Activated B cell treated with CpG ODN at 0.5 μM for 24 hours (primary cell): ENCODE measurements at regions not wholly inside any gene's neighbourhood (a gene's known extent, or its start where the extent isn't known, plus 50 kb on each side); places are given as distances from the start of the nearest gene placed in this dataset.

Source experiments
- ATAC-seq: fragments of 200-7000 bp; cut with Tn5 transposase; one replicate; pipeline ENCODE4 v1.10.0; 2021; ENCODE audit warnings: low read depth, mild to moderate bottlenecking, moderate library complexity
- CTCF ChIA-PET: fragments of 350-600 bp; sonication (Branson Sonifier 250); formaldehyde crosslinking; loops from one replicate; lab custom pipeline; 2021; ENCODE audit warnings: antibody characterized with exemption; lab: Charles Lee
- POLR2A ChIA-PET: fragments of 350-600 bp; sonication (Branson Sonifier 250); formaldehyde crosslinking; loops from one replicate; lab custom pipeline; 2021; ENCODE audit warnings: antibody characterized with exemption; lab: Charles Lee
- DNase-seq: peaks from one replicate; pipeline ENCODE4 v3.0.0; 2022
- H3K27ac Mint-ChIP-seq: one replicate; pipeline ENCODE4 v1.8.0; 2020; ENCODE audit warnings: mixed read lengths
- H3K27me3 Mint-ChIP-seq: one replicate; pipeline ENCODE4 v1.8.0; 2021; ENCODE audit warnings: mixed read lengths
- H3K36me3 Mint-ChIP-seq: one replicate; pipeline ENCODE4 v1.8.0; 2021; ENCODE audit warnings: low read depth, mixed read lengths
- H3K4me1 Mint-ChIP-seq: one replicate; pipeline ENCODE4 v1.8.0; 2021; ENCODE audit warnings: mixed read lengths
- H3K4me3 Mint-ChIP-seq: one replicate; pipeline ENCODE4 v1.8.0; 2020; ENCODE audit warnings: mild to moderate bottlenecking, mixed read lengths
- H3K9me3 Mint-ChIP-seq: one replicate; pipeline ENCODE4 v1.8.0; 2020; ENCODE audit warnings: mixed read lengths
- CTCF ChIP-seq: fragments of 200-600 bp; IDR thresholded peaks from one replicate; pipeline ENCODE4 v1.8.0; 2022; ENCODE audit warnings: antibody characterized with exemption, mild to moderate bottlenecking
- intact Hi-C: fragments of 100-400 bp; cut with micrococcal nuclease; formaldehyde crosslinking; loops from one replicate; pipeline ENCODE4 v1.15.1; 2024

- no peak for DNase-seq
- Mint-ChIP-seq H3K4me1 (peaks cover 13% of the 10 kb centered on the region), H3K27me3 (peaks cover 64% of the 10 kb centered on the region), H3K4me3 (no peak overlapping the region), H3K36me3 (no peaks in the 10 kb centered on the region), H3K9me3 (no peaks in the 10 kb centered on the region), H3K27ac (no peak overlapping the region)
- intact Hi-C loops, result no loop called here
- no peak for TF ChIP-seq CTCF
- ChIA-PET CTCF (no interaction called here), POLR2A (no interaction called here)
- ATAC-seq, result no peak
Measured at GRCh38 chr21:38989745-38990423, 184.2 kb downstream of the ETS2 start.

GRCh38 chr21:38989379-38989744 lies 183.6 kb downstream of the ETS2 start:
- DNase-seq (no peak), ATAC-seq (no peak)
- Mint-ChIP-seq H3K27me3 (peaks cover 68% of the 10 kb centered on the region), H3K4me3 (no peak overlapping the region), H3K4me1 (peaks cover 14% of the 10 kb centered on the region), H3K27ac (no peak overlapping the region), H3K9me3 (no peaks in the 10 kb centered on the region), H3K36me3 (no peaks in the 10 kb centered on the region)
- TF ChIP-seq CTCF, result no peak
- POLR2A ChIA-PET, result no interaction called here
- CTCF ChIA-PET, result no interaction called here
- intact Hi-C loops, result no loop called here

- Mint-ChIP-seq H3K36me3 (no peaks in the 10 kb centered on the region), H3K9me3 (no peaks in the 10 kb centered on the region), H3K27me3 (peaks cover 70% of the 10 kb centered on the region), H3K4me1 (peaks cover 14% of the 10 kb centered on the region), H3K27ac (no peak overlapping the region), H3K4me3 (no peak overlapping the region)
- no peak for TF ChIP-seq CTCF
- CTCF ChIA-PET, result no interaction called here
- POLR2A ChIA-PET, result no interaction called here
- DNase-seq (no peak), ATAC-seq (no peak)
- intact Hi-C loops, result no loop called here
Measured at GRCh38 chr21:38988509-38989378, 183.0 kb downstream of the ETS2 start.

- peaks cover 14% of the 10 kb centered on the region for H3K4me1 Mint-ChIP-seq
- ChIA-PET POLR2A (no interaction called here), CTCF (no interaction called here)
- H3K36me3 Mint-ChIP-seq, result no peaks in the 10 kb centered on the region
- DNase-seq, result no peak
- H3K9me3 Mint-ChIP-seq, result peaks cover 3% of the 10 kb centered on the region
- no peak for TF ChIP-seq CTCF
- intact Hi-C loops, result no loop called here
- no peak overlapping the region for H3K4me3 Mint-ChIP-seq
- H3K27ac Mint-ChIP-seq, result no peak overlapping the region
- ATAC-seq, result no peak
- peaks cover 74% of the 10 kb centered on the region for H3K27me3 Mint-ChIP-seq
Measured at GRCh38 chr21:38987633-38988508, 182.1 kb downstream of the ETS2 start.
